Neural cell (in vitro differentiated cells): ENCODE measurements at regions not wholly inside any gene's neighbourhood (a gene's known extent, or its start where the extent isn't known, plus 50 kb on each side); places are given as distances from the start of the nearest gene placed in this dataset.

Source experiments
- H2AFZ ChIP-seq: fragments of 200-600, 300-800 bp; sonication (generic), shearing (Covaris generic); 2 replicates; pipeline ENCODE4 v1.6.0; 2014; ENCODE audit warnings: low read depth, mild to moderate bottlenecking, antibody characterized with exemption, low read length, moderate library complexity
- H3F3A ChIP-seq: fragments of 200-600 bp; shearing (Covaris generic); 2 replicates; pipeline ENCODE4 v1.6.1; 2016; ENCODE audit warnings: mild to moderate bottlenecking, moderate library complexity, mixed read lengths, antibody characterized with exemption, low read length; ENCODE audit not compliant: insufficient read depth, poor library complexity, severe bottlenecking
- H3K27ac ChIP-seq: fragments of 200-600, 300-800 bp; sonication (generic), shearing (Covaris generic); 2 replicates; pipeline ENCODE4 v1.5.1; 2014; ENCODE audit warnings: mild to moderate bottlenecking, low read length, moderate library complexity
- H3K27me3 ChIP-seq: fragments of 300-800, 200-600 bp; sonication (generic), shearing (Covaris generic); 2 replicates; pipeline ENCODE4 v1.6.0; 2014; ENCODE audit warnings: mild to moderate bottlenecking, low read depth, low read length, moderate library complexity; ENCODE audit not compliant: insufficient read depth
- H3K36me3 ChIP-seq: fragments of 300-800, 200-600 bp; sonication (generic), shearing (Covaris generic); 2 replicates; pipeline ENCODE4 v1.5.1; 2014; ENCODE audit warnings: mild to moderate bottlenecking, antibody characterized with exemption, low read length, moderate library complexity; ENCODE audit not compliant: insufficient read depth
- H3K4me2 ChIP-seq: fragments of 300-800, 200-600 bp; sonication (generic), shearing (Covaris generic); 2 replicates; pipeline ENCODE4 v1.6.0; 2014; ENCODE audit warnings: mild to moderate bottlenecking, low read length
- H3K4me3 ChIP-seq: fragments of 300-800, 200-600 bp; sonication (generic), shearing (Covaris generic); 2 replicates; pipeline ENCODE4 v1.5.1; 2014; ENCODE audit warnings: mild to moderate bottlenecking, low read length, moderate library complexity
- H3K79me2 ChIP-seq: fragments of 200-600 bp; shearing (Covaris generic); replicated peaks from 2 replicates; pipeline ENCODE4 v1.6.0; 2014; ENCODE audit warnings: mild to moderate bottlenecking, low read length, moderate library complexity; ENCODE audit not compliant: insufficient read depth
- H3K9ac ChIP-seq: fragments of 300-800, 200-600 bp; sonication (generic), shearing (Covaris generic); 2 replicates; pipeline ENCODE4 v1.6.1; 2016; ENCODE audit warnings: mild to moderate bottlenecking, low read length, mixed read lengths
- H3K9me2 ChIP-seq: fragments of 200-600 bp; shearing (Covaris generic); 2 replicates; pipeline ENCODE4 v1.6.1; 2016; ENCODE audit warnings: mild to moderate bottlenecking, low read length, mixed read lengths; ENCODE audit not compliant: insufficient read depth
- H3K9me3 ChIP-seq: fragments of 200-600, 300-800 bp; sonication (generic), shearing (Covaris generic); 2 replicates; pipeline ENCODE4 v1.6.1; 2016; ENCODE audit warnings: mild to moderate bottlenecking, mixed run types, low read length, moderate library complexity, mixed read lengths
- H4K20me1 ChIP-seq: fragments of 200-600 bp; shearing (Covaris generic); 2 replicates; pipeline ENCODE4 v1.6.1; 2016; ENCODE audit warnings: mild to moderate bottlenecking, mixed run types; ENCODE audit not compliant: insufficient read depth
- EP300 ChIP-seq: fragments of 450-650 bp; conservative IDR thresholded peaks from 2 replicates; pipeline ENCODE4 v1.6.1; 2014; ENCODE audit warnings: antibody characterized with exemption, mild to moderate bottlenecking, moderate library complexity; ENCODE audit not compliant: poor library complexity, severe bottlenecking
- EZH2 ChIP-seq: fragments of 200-600, 300-800 bp; shearing (Covaris generic), sonication (generic); IDR thresholded peaks from 2 replicates; pipeline ENCODE4 v1.6.1; 2014; ENCODE audit warnings: antibody characterized with exemption, low read length, borderline replicate concordance, mild to moderate bottlenecking; ENCODE audit not compliant: insufficient read depth, poor library complexity, severe bottlenecking
- MXI1 ChIP-seq: fragments of 450-650 bp; conservative IDR thresholded peaks from 2 replicates; pipeline ENCODE4 v1.6.1; 2014; ENCODE audit warnings: antibody characterized with exemption, mild to moderate bottlenecking; ENCODE audit not compliant: poor library complexity, severe bottlenecking
- POLR2AphosphoS5 ChIP-seq: IDR thresholded peaks from 2 replicates; pipeline ENCODE4 v1.6.1; 2012
- RAD21 ChIP-seq: fragments of 450-650 bp; conservative IDR thresholded peaks from 2 replicates; pipeline ENCODE4 v1.6.1; 2014; ENCODE audit warnings: antibody characterized with exemption, mild to moderate bottlenecking, moderate library complexity
- SMC3 ChIP-seq: fragments of 450-650 bp; conservative IDR thresholded peaks from 2 replicates; pipeline ENCODE4 v1.6.1; 2014; ENCODE audit warnings: antibody characterized with exemption, mild to moderate bottlenecking, moderate library complexity; ENCODE audit not compliant: poor library complexity
- TAF1 ChIP-seq: IDR thresholded peaks from 2 replicates; pipeline ENCODE4 v1.6.1; 2012; ENCODE audit warnings: low read depth
- TF ChIP-seq, protein P1 (sequence below): IDR thresholded peaks from 2 replicates; pipeline ENCODE4 v1.6.1; 2012; ENCODE audit warnings: borderline replicate concordance
- TF ChIP-seq, protein P2 (sequence below): fragments of 450-650 bp; IDR thresholded peaks from 2 replicates; pipeline ENCODE4 v1.5.1; 2014; ENCODE audit warnings: antibody characterized with exemption, mild to moderate bottlenecking, moderate library complexity; ENCODE audit not compliant: poor library complexity, severe bottlenecking

DNA sequence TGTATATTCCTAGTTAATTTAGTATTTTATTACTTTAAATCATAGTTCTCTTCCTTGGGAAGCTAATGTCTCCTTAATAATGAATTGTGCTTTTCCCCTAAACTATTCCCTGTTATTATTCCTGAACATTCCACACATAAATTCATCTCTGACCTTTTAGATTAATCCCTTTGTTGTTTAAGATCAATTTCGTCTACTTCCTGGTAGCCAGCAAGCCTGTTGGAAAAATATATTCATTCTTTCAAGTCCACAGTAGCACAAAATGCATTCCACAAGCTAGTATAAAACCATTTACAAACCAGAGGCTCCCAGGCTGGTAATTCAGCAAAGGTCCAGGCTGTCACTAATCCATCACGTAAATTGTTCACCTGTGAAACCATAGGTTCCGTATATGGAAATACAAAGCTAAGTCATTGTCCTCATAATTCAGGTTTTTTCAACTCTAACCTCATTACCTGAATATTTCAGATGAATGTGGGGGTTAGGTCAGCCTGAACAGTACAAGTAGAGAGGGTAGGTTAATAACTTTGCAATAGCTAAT, 232.7 kb downstream of the SEC23A start:
- H2AFZ ChIP-seq: no peak overlapping the region

DNA sequence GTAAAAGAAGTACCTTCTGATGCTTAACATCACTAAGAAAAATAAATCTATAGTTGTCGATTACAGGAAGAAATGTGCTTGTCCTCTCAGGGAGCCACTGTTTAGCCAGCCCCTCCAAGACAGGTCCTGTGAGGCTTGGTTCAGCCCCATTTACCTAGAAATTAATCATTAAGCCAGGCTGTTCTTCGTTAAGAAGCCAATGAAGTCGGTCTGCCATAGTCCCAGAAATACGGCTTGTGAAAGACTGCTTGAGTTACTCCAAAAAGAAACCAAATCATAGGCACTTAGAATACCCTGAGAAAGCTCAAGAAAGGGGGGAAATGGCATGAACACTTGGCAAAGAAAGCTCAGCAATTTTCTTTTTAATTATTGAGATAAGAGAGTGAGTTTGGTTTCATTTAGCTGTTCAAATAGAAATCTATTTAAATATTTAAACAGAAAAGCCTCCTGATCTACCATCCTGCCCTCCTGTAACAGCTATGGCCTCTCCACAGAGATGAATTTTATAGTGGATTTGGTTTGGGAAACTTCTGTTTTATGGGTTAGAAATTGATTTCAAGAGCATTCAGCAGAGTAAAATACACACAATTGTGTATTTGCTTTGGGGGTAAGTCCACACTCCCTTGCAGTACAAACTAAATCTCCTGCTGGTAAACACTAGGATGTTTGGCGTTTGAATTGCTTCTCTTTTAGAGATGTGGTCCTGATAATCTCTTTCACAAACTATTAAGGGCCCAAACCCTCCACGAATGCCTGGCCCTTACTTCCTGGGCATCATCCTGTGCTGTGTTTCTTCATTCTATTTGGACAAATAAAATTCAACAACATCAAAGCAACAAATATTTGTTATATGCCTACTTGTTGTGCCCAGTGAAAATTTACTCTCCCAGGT, 234.4 kb downstream of the SEC23A start:
- no peak overlapping the region for H3K4me3 ChIP-seq
- H3K79me2 ChIP-seq: no peaks in the 10 kb centered on the region
- H3K36me3 ChIP-seq: no peaks in the 10 kb centered on the region
- no peaks in the 10 kb centered on the region for H3K27me3 ChIP-seq
- H3K9me2 ChIP-seq: no peaks in the 10 kb centered on the region
- H3K4me2 ChIP-seq: no peak overlapping the region
- H4K20me1 ChIP-seq: no peaks in the 10 kb centered on the region
- H3K9me3 ChIP-seq: peaks cover 3% of the 10 kb centered on the region
- no peak overlapping the region for H2AFZ ChIP-seq
- no peak overlapping the region for H3K27ac ChIP-seq
- no peaks in the 10 kb centered on the region for H3F3A ChIP-seq
- H3K9ac ChIP-seq: no peak overlapping the region
- TF ChIP-seq, protein P1, sequence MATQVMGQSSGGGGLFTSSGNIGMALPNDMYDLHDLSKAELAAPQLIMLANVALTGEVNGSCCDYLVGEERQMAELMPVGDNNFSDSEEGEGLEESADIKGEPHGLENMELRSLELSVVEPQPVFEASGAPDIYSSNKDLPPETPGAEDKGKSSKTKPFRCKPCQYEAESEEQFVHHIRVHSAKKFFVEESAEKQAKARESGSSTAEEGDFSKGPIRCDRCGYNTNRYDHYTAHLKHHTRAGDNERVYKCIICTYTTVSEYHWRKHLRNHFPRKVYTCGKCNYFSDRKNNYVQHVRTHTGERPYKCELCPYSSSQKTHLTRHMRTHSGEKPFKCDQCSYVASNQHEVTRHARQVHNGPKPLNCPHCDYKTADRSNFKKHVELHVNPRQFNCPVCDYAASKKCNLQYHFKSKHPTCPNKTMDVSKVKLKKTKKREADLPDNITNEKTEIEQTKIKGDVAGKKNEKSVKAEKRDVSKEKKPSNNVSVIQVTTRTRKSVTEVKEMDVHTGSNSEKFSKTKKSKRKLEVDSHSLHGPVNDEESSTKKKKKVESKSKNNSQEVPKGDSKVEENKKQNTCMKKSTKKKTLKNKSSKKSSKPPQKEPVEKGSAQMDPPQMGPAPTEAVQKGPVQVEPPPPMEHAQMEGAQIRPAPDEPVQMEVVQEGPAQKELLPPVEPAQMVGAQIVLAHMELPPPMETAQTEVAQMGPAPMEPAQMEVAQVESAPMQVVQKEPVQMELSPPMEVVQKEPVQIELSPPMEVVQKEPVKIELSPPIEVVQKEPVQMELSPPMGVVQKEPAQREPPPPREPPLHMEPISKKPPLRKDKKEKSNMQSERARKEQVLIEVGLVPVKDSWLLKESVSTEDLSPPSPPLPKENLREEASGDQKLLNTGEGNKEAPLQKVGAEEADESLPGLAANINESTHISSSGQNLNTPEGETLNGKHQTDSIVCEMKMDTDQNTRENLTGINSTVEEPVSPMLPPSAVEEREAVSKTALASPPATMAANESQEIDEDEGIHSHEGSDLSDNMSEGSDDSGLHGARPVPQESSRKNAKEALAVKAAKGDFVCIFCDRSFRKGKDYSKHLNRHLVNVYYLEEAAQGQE: no peak
- no peak for TF ChIP-seq MXI1
- TF ChIP-seq SMC3: no peak
- no peak for TF ChIP-seq POLR2AphosphoS5
- TF ChIP-seq, protein P2, sequence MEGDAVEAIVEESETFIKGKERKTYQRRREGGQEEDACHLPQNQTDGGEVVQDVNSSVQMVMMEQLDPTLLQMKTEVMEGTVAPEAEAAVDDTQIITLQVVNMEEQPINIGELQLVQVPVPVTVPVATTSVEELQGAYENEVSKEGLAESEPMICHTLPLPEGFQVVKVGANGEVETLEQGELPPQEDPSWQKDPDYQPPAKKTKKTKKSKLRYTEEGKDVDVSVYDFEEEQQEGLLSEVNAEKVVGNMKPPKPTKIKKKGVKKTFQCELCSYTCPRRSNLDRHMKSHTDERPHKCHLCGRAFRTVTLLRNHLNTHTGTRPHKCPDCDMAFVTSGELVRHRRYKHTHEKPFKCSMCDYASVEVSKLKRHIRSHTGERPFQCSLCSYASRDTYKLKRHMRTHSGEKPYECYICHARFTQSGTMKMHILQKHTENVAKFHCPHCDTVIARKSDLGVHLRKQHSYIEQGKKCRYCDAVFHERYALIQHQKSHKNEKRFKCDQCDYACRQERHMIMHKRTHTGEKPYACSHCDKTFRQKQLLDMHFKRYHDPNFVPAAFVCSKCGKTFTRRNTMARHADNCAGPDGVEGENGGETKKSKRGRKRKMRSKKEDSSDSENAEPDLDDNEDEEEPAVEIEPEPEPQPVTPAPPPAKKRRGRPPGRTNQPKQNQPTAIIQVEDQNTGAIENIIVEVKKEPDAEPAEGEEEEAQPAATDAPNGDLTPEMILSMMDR: no peak
- TF ChIP-seq RAD21: no peak
- TF ChIP-seq EP300: no peak
- TF ChIP-seq TAF1: no peak

More for the DNA sequence above, 232.7 kb downstream of the SEC23A start:
- H4K20me1 ChIP-seq: no peaks in the 10 kb centered on the region
- H3K36me3 ChIP-seq: no peaks in the 10 kb centered on the region
- H3K79me2 ChIP-seq: no peaks in the 10 kb centered on the region
- no peaks in the 10 kb centered on the region for H3K9me2 ChIP-seq
- no peaks in the 10 kb centered on the region for H3F3A ChIP-seq
- no peak overlapping the region for H3K4me2 ChIP-seq
- H3K27ac ChIP-seq: no peak overlapping the region
- no peak overlapping the region for H3K9ac ChIP-seq
- no peaks in the 10 kb centered on the region for H3K27me3 ChIP-seq
- no peak overlapping the region for H3K4me3 ChIP-seq
- no peaks in the 10 kb centered on the region for H3K9me3 ChIP-seq
- TF ChIP-seq TAF1 (no peak), RAD21 (no peak), EZH2 (no peak), EP300 (no peak), SMC3 (no peak), POLR2AphosphoS5 (no peak), MXI1 (no peak)
- TF ChIP-seq, protein P1: no peak
- TF ChIP-seq, protein P2: no peak
